ENCODE measurements at regions not wholly inside any gene's neighbourhood (a gene's known extent, or its start where the extent isn't known, plus 50 kb on each side); places are given as distances from the start of the nearest gene placed in this dataset.

- Mint-ChIP-seq H3K27ac (no peak overlapping the region), H3K4me1 (ENCODE audit: low read depth) (peaks cover 2% of the 10 kb centered on the region), H3K27me3 (no peaks in the 10 kb centered on the region), H3K36me3 (ENCODE audit: insufficient read depth) (no peaks in the 10 kb centered on the region), H3K4me3 (ENCODE audit: low read depth) (no peak overlapping the region), H3K9me3 (ENCODE audit: low read depth) (no peaks in the 10 kb centered on the region)
- no peak for TF ChIP-seq CTCF (IDR thresholded peaks at IDR 0.05; ENCODE audit: unreplicated experiment)
- no peak for DNase-seq (ENCODE audit: low spot score, unreplicated experiment)
These were observed 2291.6 kb upstream of the WWC1 start for GRCh38 chr5:165999693-166000320.

- no peak for DNase-seq (ENCODE audit: low spot score, unreplicated experiment)
- no peaks in the 10 kb centered on the region for H3K36me3 Mint-ChIP-seq (ENCODE audit: insufficient read depth)
- peaks cover 2% of the 10 kb centered on the region for H3K4me1 Mint-ChIP-seq (ENCODE audit: low read depth)
- H3K4me3 Mint-ChIP-seq (ENCODE audit: low read depth): no peak overlapping the region
- no peaks in the 10 kb centered on the region for H3K27me3 Mint-ChIP-seq
- no peak overlapping the region for H3K27ac Mint-ChIP-seq
- no peak for TF ChIP-seq CTCF (IDR thresholded peaks at IDR 0.05; ENCODE audit: unreplicated experiment)
- peaks cover 3% of the 10 kb centered on the region for H3K9me3 Mint-ChIP-seq (ENCODE audit: low read depth)
These were observed 2287.4 kb upstream of the WWC1 start for GRCh38 chr5:166004006-166004405.

- H3K27me3 Mint-ChIP-seq: no peaks in the 10 kb centered on the region
- H3K36me3 Mint-ChIP-seq (ENCODE audit: insufficient read depth): no peaks in the 10 kb centered on the region
- H3K9me3 Mint-ChIP-seq (ENCODE audit: low read depth): no peaks in the 10 kb centered on the region
- TF ChIP-seq CTCF (IDR thresholded peaks at IDR 0.05; ENCODE audit: unreplicated experiment): no peak
- H3K27ac Mint-ChIP-seq: no peak overlapping the region
- no peaks in the 10 kb centered on the region for H3K4me1 Mint-ChIP-seq (ENCODE audit: low read depth)
- H3K4me3 Mint-ChIP-seq (ENCODE audit: low read depth): no peak overlapping the region
- no peak for DNase-seq (ENCODE audit: low spot score, unreplicated experiment)
These were observed 2278.0 kb upstream of the WWC1 start for GRCh38 chr5:166013415-166013814.

GRCh38 chr5:166014256-166014655 is 2277.2 kb upstream of the WWC1 start:
- TF ChIP-seq CTCF (IDR thresholded peaks at IDR 0.05; ENCODE audit: unreplicated experiment): no peak
- Mint-ChIP-seq H3K9me3 (ENCODE audit: low read depth) (no peaks in the 10 kb centered on the region), H3K27ac (no peak overlapping the region), H3K4me3 (ENCODE audit: low read depth) (no peak overlapping the region), H3K4me1 (ENCODE audit: low read depth) (no peaks in the 10 kb centered on the region), H3K36me3 (ENCODE audit: insufficient read depth) (no peaks in the 10 kb centered on the region), H3K27me3 (no peaks in the 10 kb centered on the region)
- no peak for DNase-seq (ENCODE audit: low spot score, unreplicated experiment)

GRCh38 chr5:166018716-166019115 is 2272.7 kb upstream of the WWC1 start:
- Mint-ChIP-seq H3K4me3 (ENCODE audit: low read depth) (no peak overlapping the region), H3K27me3 (peaks cover 8% of the 10 kb centered on the region), H3K9me3 (ENCODE audit: low read depth) (no peaks in the 10 kb centered on the region), H3K4me1 (ENCODE audit: low read depth) (no peaks in the 10 kb centered on the region), H3K36me3 (ENCODE audit: insufficient read depth) (no peaks in the 10 kb centered on the region), H3K27ac (no peak overlapping the region)
- no peak for TF ChIP-seq CTCF (IDR thresholded peaks at IDR 0.05; ENCODE audit: unreplicated experiment)
- DNase-seq (ENCODE audit: low spot score, unreplicated experiment): no peak
